ENCODE measurements at regions not wholly inside any gene's neighbourhood (a gene's known extent, or its start where the extent isn't known, plus 50 kb on each side); places are given as distances from the start of the nearest gene placed in this dataset.

DNA sequence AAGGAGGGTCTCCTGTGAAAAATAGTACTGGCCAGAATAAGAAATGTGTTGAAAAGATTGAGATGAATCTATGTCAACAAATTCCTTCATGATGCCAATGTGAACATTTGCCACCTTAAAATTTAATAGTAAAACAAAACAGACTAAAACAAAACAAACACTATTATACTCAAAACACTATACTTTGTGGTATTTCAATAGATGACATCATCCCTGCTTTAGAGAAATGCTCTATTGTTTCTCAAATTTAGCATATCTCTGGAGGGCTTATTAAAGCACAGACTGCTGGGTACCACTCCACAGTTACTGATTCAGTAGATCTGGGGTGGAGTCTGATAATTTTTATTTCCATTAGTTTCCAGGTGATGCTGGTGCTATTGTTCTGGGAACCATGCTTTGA lies 579.4 kb upstream of the FAM98A start:
- TF ChIP-seq, protein P1, sequence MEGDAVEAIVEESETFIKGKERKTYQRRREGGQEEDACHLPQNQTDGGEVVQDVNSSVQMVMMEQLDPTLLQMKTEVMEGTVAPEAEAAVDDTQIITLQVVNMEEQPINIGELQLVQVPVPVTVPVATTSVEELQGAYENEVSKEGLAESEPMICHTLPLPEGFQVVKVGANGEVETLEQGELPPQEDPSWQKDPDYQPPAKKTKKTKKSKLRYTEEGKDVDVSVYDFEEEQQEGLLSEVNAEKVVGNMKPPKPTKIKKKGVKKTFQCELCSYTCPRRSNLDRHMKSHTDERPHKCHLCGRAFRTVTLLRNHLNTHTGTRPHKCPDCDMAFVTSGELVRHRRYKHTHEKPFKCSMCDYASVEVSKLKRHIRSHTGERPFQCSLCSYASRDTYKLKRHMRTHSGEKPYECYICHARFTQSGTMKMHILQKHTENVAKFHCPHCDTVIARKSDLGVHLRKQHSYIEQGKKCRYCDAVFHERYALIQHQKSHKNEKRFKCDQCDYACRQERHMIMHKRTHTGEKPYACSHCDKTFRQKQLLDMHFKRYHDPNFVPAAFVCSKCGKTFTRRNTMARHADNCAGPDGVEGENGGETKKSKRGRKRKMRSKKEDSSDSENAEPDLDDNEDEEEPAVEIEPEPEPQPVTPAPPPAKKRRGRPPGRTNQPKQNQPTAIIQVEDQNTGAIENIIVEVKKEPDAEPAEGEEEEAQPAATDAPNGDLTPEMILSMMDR (IDR thresholded peaks at IDR 0.05; ENCODE audit: low read depth, low read length) = no peak
- Histone ChIP-seq H3K27ac (no peak overlapping the region), H3K4me3 (no peak overlapping the region), H3K36me3 (no peaks in the 10 kb centered on the region), H3K4me1 (ENCODE audit: low read depth) (no peaks in the 10 kb centered on the region), H3K9me3 (ENCODE audit: low read depth) (no peaks in the 10 kb centered on the region), H3K27me3 (no peaks in the 10 kb centered on the region)
- no peak for DNase-seq (ENCODE audit: low read depth in 1 of 2, low spot score in 1 of 2)

GRCh38 chr2:34176693-34177092 lies 577.6 kb upstream of the FAM98A start:
- no peak overlapping the region for H3K4me3 ChIP-seq
- DNase-seq (ENCODE audit: low read depth in 1 of 2, low spot score in 1 of 2) = no peak
- no peaks in the 10 kb centered on the region for H3K4me1 ChIP-seq (ENCODE audit: low read depth)
- no peaks in the 10 kb centered on the region for H3K27me3 ChIP-seq
- no peak overlapping the region for H3K27ac ChIP-seq
- TF ChIP-seq, protein P1 (IDR thresholded peaks at IDR 0.05; ENCODE audit: low read depth, low read length) = no peak
- H3K9me3 ChIP-seq (ENCODE audit: low read depth) = no peaks in the 10 kb centered on the region
- no peaks in the 10 kb centered on the region for H3K36me3 ChIP-seq

DNA sequence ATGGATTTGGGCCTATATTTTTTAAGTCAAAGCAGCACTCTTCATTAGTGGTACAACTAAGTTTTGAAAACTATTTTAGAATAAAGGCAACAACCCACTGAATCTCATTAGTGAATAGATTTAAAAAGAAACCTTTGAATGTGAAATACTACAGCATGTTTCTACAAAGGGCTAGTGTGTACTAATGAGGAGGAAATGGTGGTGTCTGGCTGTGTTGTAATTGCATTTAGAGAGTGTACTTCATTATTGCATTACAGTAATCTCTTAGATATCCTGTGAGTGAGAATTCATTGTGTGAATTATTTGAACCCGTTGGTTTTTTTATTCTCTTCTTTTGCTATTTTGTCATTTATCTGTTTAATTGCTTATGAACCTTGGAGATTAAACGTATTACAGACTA lies 575.4 kb upstream of the FAM98A start:
- TF ChIP-seq, protein P1 (IDR thresholded peaks at IDR 0.05; ENCODE audit: low read depth, low read length) = no peak
- Histone ChIP-seq H3K9me3 (ENCODE audit: low read depth) (no peaks in the 10 kb centered on the region), H3K27me3 (no peaks in the 10 kb centered on the region), H3K36me3 (no peaks in the 10 kb centered on the region), H3K27ac (no peak overlapping the region), H3K4me1 (ENCODE audit: low read depth) (no peaks in the 10 kb centered on the region), H3K4me3 (no peak overlapping the region)
- DNase-seq (ENCODE audit: low read depth in 1 of 2, low spot score in 1 of 2) = no peak

DNA sequence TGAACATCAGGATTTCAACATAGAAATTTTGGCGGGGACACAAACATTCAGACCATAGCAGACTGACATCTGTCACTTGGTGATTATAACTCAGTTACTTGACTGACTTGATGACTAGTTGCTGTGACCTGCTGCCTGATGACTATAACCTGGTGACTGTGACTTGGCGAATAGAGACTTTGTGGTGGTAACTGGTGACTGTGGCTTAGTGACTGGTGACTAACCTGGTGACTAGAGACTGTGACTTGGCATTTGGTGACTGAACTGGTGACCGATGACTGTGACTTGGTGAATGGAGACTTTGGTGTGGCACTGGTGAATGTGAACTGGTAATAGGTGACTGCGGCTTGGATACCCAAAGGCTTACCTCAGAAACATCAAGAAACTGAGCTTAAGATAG lies 563.1 kb upstream of the FAM98A start:
- no peaks in the 10 kb centered on the region for H3K36me3 ChIP-seq
- DNase-seq (ENCODE audit: low read depth in 1 of 2, low spot score in 1 of 2) = no peak
- no peaks in the 10 kb centered on the region for H3K9me3 ChIP-seq (ENCODE audit: low read depth)
- H3K27me3 ChIP-seq = no peaks in the 10 kb centered on the region
- no peaks in the 10 kb centered on the region for H3K4me1 ChIP-seq (ENCODE audit: low read depth)
- no peak overlapping the region for H3K27ac ChIP-seq
- H3K4me3 ChIP-seq = no peak overlapping the region
- TF ChIP-seq, protein P1 (IDR thresholded peaks at IDR 0.05; ENCODE audit: low read depth, low read length) = no peak

GRCh38 chr2:34161549-34161948 lies 562.5 kb upstream of the FAM98A start:
- no peak overlapping the region for H3K4me3 ChIP-seq

More at GRCh38 chr2:34161549-34161948, 562.5 kb upstream of the FAM98A start:
- H3K9me3 ChIP-seq (ENCODE audit: low read depth) = no peaks in the 10 kb centered on the region
- no peaks in the 10 kb centered on the region for H3K36me3 ChIP-seq
- H3K4me1 ChIP-seq (ENCODE audit: low read depth) = no peaks in the 10 kb centered on the region
- H3K27me3 ChIP-seq = no peaks in the 10 kb centered on the region
- no peak for DNase-seq (ENCODE audit: low read depth in 1 of 2, low spot score in 1 of 2)
- TF ChIP-seq, protein P1 (IDR thresholded peaks at IDR 0.05; ENCODE audit: low read depth, low read length) = no peak
- H3K27ac ChIP-seq = no peak overlapping the region
